HG02938 (cell line): ENCODE measurements at regions not wholly inside any gene's neighbourhood (a gene's known extent, or its start where the extent isn't known, plus 50 kb on each side); places are given as distances from the start of the nearest gene placed in this dataset.

Experiments
- ATAC-seq: cut with Tn5 transposase; IDR thresholded peaks from one replicate; pipeline ENCODE4 v1.9.1; 2021; ENCODE audit warnings: mild to moderate bottlenecking, moderate library complexity; ENCODE audit not compliant: unreplicated experiment

- no peak for ATAC-seq
Observed at GRCh38 chr9:26418480-26418879, 474.1 kb downstream of the CAAP1 start.

- no peak for ATAC-seq
Observed at GRCh38 chr9:26415528-26415927, 477.1 kb downstream of the CAAP1 start.

- ATAC-seq, result no peak
Observed at GRCh38 chr9:26413611-26414010, 479.0 kb downstream of the CAAP1 start.

GRCh38 chr9:26412446-26412845 lies 480.2 kb downstream of the CAAP1 start:
- ATAC-seq, result no peak

GRCh38 chr9:26406676-26407075 lies 485.9 kb downstream of the CAAP1 start:
- ATAC-seq, result no peak

GRCh38 chr9:26399556-26399955 lies 493.0 kb downstream of the CAAP1 start:
- ATAC-seq, result no peak

- no peak for ATAC-seq
Observed at GRCh38 chr9:26394025-26394424, 498.6 kb downstream of the CAAP1 start.

GRCh38 chr9:26392639-26393038 lies 500.0 kb downstream of the CAAP1 start:
- ATAC-seq, result no peak

GRCh38 chr9:26391036-26391435 lies 501.6 kb downstream of the CAAP1 start:
- ATAC-seq, result no peak

- ATAC-seq, result no peak
Observed at GRCh38 chr9:26375448-26375847, 517.2 kb downstream of the CAAP1 start.

- no peak for ATAC-seq
Observed at GRCh38 chr9:26373616-26374015, 519.0 kb downstream of the CAAP1 start.

- no peak for ATAC-seq
Observed at GRCh38 chr9:26371236-26371635, 521.4 kb downstream of the CAAP1 start.

- no peak for ATAC-seq
Observed at GRCh38 chr9:26369093-26369492, 523.5 kb downstream of the CAAP1 start.

GRCh38 chr9:26368241-26368640 lies 524.4 kb downstream of the CAAP1 start:
- no peak for ATAC-seq

- no peak for ATAC-seq
Observed at GRCh38 chr9:26361010-26361409, 531.6 kb downstream of the CAAP1 start.

GRCh38 chr9:26358836-26359235 lies 533.8 kb downstream of the CAAP1 start:
- ATAC-seq, result no peak

GRCh38 chr9:26357803-26358344 lies 534.7 kb downstream of the CAAP1 start:
- no peak for ATAC-seq

GRCh38 chr9:26356491-26356890 lies 536.1 kb downstream of the CAAP1 start:
- ATAC-seq, result no peak

- ATAC-seq, result no peak
Observed at GRCh38 chr9:26346942-26347477, 545.6 kb downstream of the CAAP1 start.

GRCh38 chr9:26341545-26341944 lies 551.1 kb downstream of the CAAP1 start:
- ATAC-seq, result no peak

GRCh38 chr9:26339796-26340195 lies 552.8 kb downstream of the CAAP1 start:
- ATAC-seq, result no peak

- ATAC-seq, result no peak
Observed at GRCh38 chr9:26335116-26335515, 557.5 kb downstream of the CAAP1 start.

- ATAC-seq, result no peak
Observed at GRCh38 chr9:26334706-26335105, 557.9 kb downstream of the CAAP1 start.
